ENCODE measurements at regions not wholly inside any gene's neighbourhood (a gene's known extent, or its start where the extent isn't known, plus 50 kb on each side); places are given as distances from the start of the nearest gene placed in this dataset.

DNA sequence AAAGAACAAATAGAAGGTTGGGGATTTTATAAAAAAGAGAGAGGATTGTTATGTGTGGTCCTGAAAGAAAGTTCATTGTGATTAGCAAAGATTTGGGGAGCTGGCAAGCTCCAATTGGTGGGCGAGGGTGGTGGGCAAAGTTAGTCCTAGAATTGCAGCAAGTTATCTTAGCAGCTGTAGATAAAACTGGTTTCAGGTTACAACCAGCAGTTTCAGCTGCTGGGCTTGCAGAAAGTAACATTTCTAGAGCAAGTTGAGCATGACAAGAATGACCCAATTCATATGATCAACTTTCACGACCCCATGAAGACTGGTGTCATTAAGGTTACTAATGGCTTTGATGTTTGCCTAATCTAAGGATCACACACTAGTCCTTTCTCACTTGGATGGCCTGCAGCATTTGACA, 177.9 kb upstream of the NUDT4 start (continued):
- TF ChIP-seq GLI2 (tag by site-specific recombination; IDR thresholded peaks at IDR 0.05; ENCODE audit: borderline replicate concordance, low read depth) = no peak
- no peak for TF ChIP-seq SCRT2 (tag by site-specific recombination; IDR thresholded peaks at IDR 0.05)
- TF ChIP-seq ZNF530 (tag by site-specific recombination; IDR thresholded peaks at IDR 0.05; ENCODE audit: low read depth) = no peak
- TF ChIP-seq KLF16 (tag by site-specific recombination; IDR thresholded peaks at IDR 0.05) = peak; percentile 48; the same call in 1 of the 2 replicates
- no peak for TF ChIP-seq ZNF785 (tag by site-specific recombination; IDR thresholded peaks at IDR 0.05)
- TF ChIP-seq ZNF571 (tag by site-specific recombination; IDR thresholded peaks at IDR 0.05) = no peak
- TF ChIP-seq ZNF660 (tag by site-specific recombination; IDR thresholded peaks at IDR 0.05) = no peak
- no peak for TF ChIP-seq ZNF670 (tag by site-specific recombination; IDR thresholded peaks at IDR 0.05; ENCODE audit: low read depth)
- TF ChIP-seq, protein P1, sequence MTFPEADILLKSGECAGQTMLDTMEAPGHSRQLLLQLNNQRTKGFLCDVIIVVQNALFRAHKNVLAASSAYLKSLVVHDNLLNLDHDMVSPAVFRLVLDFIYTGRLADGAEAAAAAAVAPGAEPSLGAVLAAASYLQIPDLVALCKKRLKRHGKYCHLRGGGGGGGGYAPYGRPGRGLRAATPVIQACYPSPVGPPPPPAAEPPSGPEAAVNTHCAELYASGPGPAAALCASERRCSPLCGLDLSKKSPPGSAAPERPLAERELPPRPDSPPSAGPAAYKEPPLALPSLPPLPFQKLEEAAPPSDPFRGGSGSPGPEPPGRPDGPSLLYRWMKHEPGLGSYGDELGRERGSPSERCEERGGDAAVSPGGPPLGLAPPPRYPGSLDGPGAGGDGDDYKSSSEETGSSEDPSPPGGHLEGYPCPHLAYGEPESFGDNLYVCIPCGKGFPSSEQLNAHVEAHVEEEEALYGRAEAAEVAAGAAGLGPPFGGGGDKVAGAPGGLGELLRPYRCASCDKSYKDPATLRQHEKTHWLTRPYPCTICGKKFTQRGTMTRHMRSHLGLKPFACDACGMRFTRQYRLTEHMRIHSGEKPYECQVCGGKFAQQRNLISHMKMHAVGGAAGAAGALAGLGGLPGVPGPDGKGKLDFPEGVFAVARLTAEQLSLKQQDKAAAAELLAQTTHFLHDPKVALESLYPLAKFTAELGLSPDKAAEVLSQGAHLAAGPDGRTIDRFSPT (tag by site-specific recombination; IDR thresholded peaks at IDR 0.05) = peak; percentile 84
- TF ChIP-seq ZBTB44 (tag by site-specific recombination; IDR thresholded peaks at IDR 0.05) = peak; percentile 83
- 0 out of 2 replicates have a peak, but pooled peaks have one; percentile 24 for TF ChIP-seq ZBTB17 (tag by site-specific recombination; IDR thresholded peaks at IDR 0.05)
- no peak for TF ChIP-seq KLF17 (tag by site-specific recombination; IDR thresholded peaks at IDR 0.05)
- TF ChIP-seq ZNF366 (tag by site-specific recombination; conservative IDR thresholded peaks at IDR 0.05) = peak; percentile 54
- TF ChIP-seq GLIS1 (tag by site-specific recombination; IDR thresholded peaks at IDR 0.05) = 0 out of 2 replicates have a peak, but pooled peaks have one; percentile 6
- peak; percentile 8; the same call in 1 of the 2 replicates for TF ChIP-seq TSHZ1 (tag by site-specific recombination; IDR thresholded peaks at IDR 0.05; ENCODE audit: borderline replicate concordance)
- TF ChIP-seq, protein P2, sequence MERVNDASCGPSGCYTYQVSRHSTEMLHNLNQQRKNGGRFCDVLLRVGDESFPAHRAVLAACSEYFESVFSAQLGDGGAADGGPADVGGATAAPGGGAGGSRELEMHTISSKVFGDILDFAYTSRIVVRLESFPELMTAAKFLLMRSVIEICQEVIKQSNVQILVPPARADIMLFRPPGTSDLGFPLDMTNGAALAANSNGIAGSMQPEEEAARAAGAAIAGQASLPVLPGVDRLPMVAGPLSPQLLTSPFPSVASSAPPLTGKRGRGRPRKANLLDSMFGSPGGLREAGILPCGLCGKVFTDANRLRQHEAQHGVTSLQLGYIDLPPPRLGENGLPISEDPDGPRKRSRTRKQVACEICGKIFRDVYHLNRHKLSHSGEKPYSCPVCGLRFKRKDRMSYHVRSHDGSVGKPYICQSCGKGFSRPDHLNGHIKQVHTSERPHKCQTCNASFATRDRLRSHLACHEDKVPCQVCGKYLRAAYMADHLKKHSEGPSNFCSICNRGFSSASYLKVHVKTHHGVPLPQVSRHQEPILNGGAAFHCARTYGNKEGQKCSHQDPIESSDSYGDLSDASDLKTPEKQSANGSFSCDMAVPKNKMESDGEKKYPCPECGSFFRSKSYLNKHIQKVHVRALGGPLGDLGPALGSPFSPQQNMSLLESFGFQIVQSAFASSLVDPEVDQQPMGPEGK (tag by site-specific recombination; IDR thresholded peaks at IDR 0.05) = peak; percentile 40; the same call in 1 of the 2 replicates
- TF ChIP-seq ZSCAN30 (tag by site-specific recombination; IDR thresholded peaks at IDR 0.05) = no peak
- no peak for TF ChIP-seq MEIS1 (CRISPR knock-in tag; IDR thresholded peaks at IDR 0.05; ENCODE audit: borderline replicate concordance)
- peak; percentile 91 for TF ChIP-seq PRDM4 (tag by site-specific recombination; IDR thresholded peaks at IDR 0.05)
- peak; percentile 56 for TF ChIP-seq PRDM1 (tag by site-specific recombination; IDR thresholded peaks at IDR 0.05)
- TF ChIP-seq MZF1 (tag by site-specific recombination; IDR thresholded peaks at IDR 0.05; ENCODE audit: borderline replicate concordance) = peak; percentile 63; the same call in 1 of the 2 replicates
- 0 out of 2 replicates have a peak, but pooled peaks have one; percentile 11 for TF ChIP-seq SP7 (tag by site-specific recombination; IDR thresholded peaks at IDR 0.05)
- no peak for TF ChIP-seq GLIS2 (tag by site-specific recombination; IDR thresholded peaks at IDR 0.05)
- no peak for TF ChIP-seq GLI4 (tag by site-specific recombination; IDR thresholded peaks at IDR 0.05)
- peak; percentile 71; the same call in 1 of the 2 replicates for TF ChIP-seq ZNF449 (tag by site-specific recombination; IDR thresholded peaks at IDR 0.05)
- peak; percentile 82 for TF ChIP-seq ZFHX2 (tag by site-specific recombination; conservative IDR thresholded peaks at IDR 0.05)

Measured in HEK293 (cell line).